GM18907 (cell line): ENCODE measurements at regions not wholly inside any gene's neighbourhood (a gene's known extent, or its start where the extent isn't known, plus 50 kb on each side); places are given as distances from the start of the nearest gene placed in this dataset.
"Not testable (repeated sequence)": the region's sequence is repeated elsewhere in the genome, so short reads cannot be mapped to it uniquely, and the experiment has no call there.

Experiments used
- ATAC-seq: cut with Tn5 transposase; IDR thresholded peaks from one replicate; pipeline ENCODE4 v1.9.1; 2021; ENCODE audit warnings: mild to moderate bottlenecking, moderate library complexity; ENCODE audit not compliant: unreplicated experiment

GRCh38 chrX:137878401-137878800, 312.5 kb downstream of the ZIC3 start:
- ATAC-seq = no peak

GRCh38 chrX:137882960-137883359, 317.0 kb downstream of the ZIC3 start:
- ATAC-seq = no peak

DNA sequence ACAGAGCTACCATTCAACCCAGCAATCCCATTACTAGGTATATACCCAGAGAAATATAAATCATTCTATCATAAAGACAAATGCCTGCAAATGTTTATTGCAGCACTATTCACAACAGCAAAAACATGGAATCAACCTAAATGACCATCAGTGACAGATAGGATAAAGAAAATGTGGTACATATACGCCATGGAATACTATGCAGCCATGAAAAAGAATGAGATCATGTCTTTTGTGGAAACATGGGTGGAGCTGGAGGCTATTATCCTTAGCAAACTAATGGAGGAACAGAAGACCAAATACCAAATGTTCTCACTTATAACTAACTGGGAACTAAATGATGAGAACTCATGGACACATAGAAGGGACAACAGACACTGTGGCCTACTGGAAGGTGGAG, 318.9 kb downstream of the ZIC3 start:
- ATAC-seq = not testable (repeated sequence)

- ATAC-seq = no peak
Measured at GRCh38 chrX:137891431-137891830, 325.5 kb downstream of the ZIC3 start.

DNA sequence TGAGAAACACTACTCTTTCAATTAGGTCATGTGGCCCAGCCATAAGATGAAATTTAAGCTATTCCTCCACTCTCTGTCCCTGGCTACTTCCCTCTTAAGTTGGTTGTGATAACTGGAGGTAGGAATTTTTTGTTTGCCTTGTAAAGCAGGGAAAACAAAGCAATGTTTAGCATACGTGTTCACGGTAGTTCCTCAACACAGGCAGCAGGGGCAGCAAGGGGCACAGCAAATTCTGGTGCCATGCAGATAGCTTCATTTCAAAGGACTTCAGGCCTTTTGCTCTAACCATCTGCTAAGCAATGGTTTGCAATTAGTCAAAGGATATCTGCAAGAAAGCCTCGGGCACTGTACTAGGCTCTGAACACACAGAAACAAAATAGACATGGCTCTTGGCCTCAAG, 330.2 kb downstream of the ZIC3 start:
- ATAC-seq = no peak

DNA sequence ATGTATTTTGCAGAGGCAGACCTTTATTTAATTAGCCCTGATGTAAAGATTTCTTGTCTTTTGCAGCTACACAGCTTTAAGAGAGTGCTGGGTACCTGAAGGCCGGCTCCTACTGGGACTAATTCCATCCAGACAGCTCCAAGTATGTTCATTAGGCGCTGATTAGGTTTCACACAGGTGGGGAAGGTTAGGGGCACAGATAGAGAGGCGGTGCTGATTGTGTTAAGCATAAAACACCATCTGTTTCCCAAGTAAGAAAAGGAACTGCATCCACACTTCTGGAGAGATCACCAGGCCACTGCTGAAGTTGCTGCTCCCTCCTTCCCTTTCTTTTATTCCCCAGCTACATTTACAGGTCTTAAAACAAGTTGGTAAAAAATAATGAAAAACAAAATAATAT, 349.5 kb downstream of the ZIC3 start:
- no peak for ATAC-seq

DNA sequence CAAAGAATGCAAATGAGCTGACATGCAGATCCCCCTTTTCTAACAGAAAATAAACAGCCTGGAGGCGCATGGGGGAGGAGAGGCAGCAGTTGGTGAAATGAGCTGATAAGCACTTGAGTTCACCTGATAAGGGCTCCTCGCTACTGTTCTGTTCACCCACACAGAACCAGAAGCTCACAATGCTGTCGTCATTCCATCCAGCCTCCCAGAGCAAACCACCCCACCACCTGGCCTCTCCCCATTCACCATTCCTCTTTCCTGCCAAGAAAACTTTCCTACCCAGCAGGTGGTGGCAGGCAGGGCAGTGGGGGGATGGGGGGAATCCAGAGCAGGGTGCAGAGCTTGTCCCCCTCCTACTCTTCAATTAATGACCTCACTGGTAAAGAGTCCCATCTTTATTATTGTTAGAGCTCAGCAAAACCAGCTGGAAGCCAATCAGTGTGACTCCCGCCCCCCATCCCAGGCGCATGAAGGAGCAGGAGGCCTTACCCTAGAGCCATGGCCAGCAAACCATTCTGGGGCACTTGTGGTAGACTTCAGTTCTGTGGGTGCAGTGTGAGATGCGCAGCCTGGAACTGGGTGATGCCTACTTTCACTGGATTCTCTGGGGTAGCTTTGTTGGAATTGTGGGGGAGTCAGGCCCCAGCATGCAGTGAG, 350.3 kb downstream of the ZIC3 start:
- no peak for ATAC-seq

DNA sequence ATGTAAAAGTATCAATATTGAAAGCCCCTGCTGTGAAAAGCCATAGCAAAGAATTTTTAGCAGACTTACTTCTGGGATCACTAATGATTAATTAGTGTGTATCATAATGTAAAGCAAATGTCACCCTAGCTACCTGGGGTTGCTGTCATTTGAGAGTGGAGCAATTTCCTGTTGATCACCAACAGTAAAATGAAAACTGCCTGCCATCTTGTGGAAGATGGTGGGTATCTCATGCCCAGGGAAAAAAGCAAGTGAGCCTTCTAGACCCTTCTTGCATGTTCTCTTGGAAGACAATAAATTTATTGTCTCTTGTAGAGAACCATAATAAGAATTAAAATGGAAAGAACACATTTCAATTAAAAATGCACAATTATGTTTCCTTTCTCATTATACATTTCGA, 360.2 kb downstream of the ZIC3 start:
- peak; percentile 57 for ATAC-seq

DNA sequence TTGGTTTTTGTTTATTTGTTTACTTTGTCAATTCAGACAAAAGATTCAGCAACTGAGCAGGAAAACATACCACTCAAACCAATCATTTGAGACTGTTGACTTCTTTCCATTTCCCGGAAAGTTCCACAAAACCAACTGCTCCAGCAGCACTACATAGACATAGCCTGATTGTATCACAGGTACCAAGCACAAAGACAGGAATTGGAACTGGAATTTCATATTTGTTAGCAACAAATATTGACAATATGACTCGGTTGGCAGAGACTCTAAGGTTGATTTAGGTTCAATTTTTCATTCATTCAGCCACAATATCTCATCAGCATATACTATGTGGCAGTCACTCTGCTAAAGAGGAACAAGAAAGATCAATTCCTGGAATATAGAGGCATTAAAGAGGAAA, 364.0 kb downstream of the ZIC3 start:
- ATAC-seq = no peak

- ATAC-seq = no peak
Measured at GRCh38 chrX:137930533-137930932, 364.6 kb downstream of the ZIC3 start.

- not testable (repeated sequence) for ATAC-seq
Measured at GRCh38 chrX:137934214-137934613, 368.3 kb downstream of the ZIC3 start.

- ATAC-seq = not testable (repeated sequence)
Measured at GRCh38 chrX:137934887-137935286, 369.0 kb downstream of the ZIC3 start.

DNA sequence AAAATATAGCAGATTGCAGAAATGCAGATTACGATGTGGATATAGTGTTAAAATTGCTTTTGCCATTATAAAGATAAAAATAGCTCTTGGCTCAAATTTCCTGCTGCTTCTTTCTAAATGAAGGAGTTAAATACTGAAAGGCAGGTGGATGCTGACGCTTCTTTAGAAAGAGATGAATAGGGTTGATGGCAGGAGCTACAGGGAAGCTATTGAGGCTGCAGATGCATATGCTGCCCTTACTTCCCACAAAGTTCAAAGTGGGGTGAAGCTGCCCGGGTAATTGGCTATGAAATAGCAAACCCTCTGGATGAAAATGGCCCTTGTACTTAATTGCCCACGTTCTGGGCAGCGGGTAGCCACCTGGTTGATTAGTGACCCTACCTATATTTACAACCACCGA, 379.5 kb downstream of the ZIC3 start:
- no peak for ATAC-seq

GRCh38 chrX:137969191-137969590, 403.3 kb downstream of the ZIC3 start:
- ATAC-seq = no peak

DNA sequence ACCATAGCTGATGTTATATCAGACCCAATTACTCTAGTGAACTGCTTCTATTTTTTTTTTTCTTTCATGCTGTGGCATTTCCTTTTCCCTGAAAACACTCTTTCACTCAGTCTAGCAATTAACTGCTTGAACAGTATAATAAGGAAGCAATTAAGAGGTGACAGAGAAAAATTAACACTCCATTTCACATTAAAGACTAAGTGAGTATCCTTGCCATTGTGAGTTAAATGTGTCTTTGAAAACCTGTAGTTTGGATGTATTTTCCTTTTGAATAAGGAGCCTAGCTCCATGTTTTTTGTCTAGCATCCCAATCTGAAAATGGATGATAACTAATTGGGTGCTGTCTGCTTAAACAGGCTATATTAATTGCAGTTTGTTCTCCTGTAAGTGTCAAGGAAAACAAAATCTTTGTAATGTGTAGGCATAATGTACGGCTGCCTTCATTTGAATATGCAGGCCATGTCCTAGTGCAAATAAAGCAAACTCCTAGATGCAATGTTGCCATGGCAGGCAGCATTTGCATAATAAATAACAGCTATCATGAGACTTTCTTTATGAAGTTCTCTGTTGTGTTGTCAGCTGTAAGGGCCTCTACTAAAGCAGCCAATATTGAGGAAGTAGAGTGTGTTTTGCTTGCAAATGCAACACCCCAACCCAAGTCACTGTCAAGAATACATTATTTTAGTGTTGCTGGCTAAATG, 416.7 kb downstream of the ZIC3 start:
- ATAC-seq = no peak

DNA sequence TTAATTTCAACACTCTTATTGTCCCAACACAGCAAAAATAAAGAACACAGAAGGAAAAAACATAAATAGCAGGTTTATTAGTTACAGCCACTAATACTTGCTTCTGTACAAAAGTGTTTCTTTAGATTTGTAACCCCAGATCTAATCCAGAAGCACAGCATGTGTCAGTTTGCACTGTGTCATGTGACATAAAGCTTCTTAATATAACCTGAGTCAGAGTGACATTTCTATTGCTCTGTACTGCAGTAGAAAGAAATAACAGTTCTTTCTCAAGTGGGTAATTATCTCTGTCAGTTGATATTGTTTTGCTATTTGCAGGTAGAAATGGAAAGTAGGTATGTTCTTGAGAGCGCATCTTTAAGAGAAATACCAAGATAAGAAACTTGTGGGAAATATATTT, 422.5 kb downstream of the ZIC3 start:
- ATAC-seq = no peak

DNA sequence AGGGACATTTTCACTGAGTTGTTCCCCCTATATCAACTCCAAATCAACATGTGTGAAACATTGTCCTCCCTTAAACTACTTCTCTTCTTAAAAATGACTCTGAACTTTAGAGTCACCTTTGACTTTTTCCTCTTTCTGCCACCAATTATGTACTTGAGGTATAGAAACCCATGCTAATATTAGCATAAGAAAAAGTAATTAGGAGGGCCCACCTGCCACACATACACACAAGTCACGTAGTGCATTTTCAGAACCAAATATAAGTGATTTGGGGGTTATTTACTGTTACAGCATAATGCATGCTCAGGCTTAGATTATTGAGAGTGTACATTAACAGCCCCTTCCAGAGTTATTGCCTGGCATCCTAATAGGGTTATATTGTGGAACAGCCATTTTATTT, 432.7 kb downstream of the ZIC3 start:
- ATAC-seq = no peak

- ATAC-seq = no peak
Measured at GRCh38 chrX:137999071-137999470, 433.1 kb downstream of the ZIC3 start.

- ATAC-seq = no peak
Measured at GRCh38 chrX:137999552-137999951, 433.6 kb downstream of the ZIC3 start.

DNA sequence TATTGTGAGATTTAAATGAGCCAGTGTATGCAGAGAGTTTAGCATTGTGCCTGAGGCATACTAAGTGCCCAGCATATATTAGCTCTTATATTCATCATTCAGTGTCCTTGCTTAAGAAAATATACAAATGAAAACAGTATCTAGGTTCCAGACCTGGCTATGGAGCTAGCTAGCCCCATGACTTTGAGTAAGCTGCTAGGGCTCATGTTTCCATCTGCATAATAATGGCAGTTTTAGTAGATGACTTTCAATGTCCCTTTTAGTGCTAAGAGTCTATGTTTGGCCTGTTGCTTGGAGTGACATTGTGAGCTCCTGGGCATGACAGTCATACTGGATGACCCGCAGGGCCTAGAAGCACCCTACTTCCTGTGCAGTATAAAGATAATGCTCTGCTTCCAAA, 435.3 kb downstream of the ZIC3 start:
- ATAC-seq = no peak

DNA sequence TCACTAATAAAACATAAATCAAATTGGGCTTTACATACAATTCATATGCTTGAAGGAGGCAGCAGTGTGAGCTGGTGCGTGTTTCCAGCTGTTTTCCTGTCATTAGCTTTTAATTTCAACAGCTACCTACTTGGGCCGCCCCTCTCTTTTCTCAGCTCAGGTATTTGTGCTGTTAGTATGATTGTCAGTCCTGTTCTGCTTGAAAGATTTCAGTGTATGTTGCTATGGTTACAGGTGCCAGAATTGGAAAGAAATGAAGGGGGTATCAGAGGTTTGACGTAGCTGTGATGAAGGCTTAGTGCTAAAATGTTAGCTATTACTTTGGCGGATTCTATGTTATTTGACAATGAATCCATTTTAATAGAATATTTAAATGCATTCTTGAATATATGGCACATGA, 440.3 kb downstream of the ZIC3 start:
- ATAC-seq = no peak

GRCh38 chrX:138008281-138008680, 442.4 kb downstream of the ZIC3 start:
- no peak for ATAC-seq

DNA sequence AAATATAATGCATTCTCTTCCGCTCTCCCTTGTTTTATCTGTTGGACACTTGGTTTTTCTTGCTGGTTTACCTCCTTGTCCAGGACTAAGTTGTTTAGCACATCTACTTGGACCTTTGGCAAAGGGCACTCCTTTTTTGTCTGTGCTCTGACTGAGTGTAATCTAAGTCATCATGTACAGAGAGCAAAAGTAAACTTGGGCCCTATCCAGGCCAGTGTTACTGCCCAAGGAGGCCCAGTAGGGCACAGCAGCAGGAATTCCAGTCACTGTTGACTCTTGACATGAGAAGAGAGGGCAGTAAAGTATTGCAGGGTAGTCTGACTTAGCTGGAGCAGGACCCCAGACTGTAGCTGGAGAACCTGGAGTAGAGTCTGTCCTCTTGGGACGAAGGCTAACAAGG, 445.5 kb downstream of the ZIC3 start:
- no peak for ATAC-seq
